ENCODE measurements at regions not wholly inside any gene's neighbourhood (a gene's known extent, or its start where the extent isn't known, plus 50 kb on each side); places are given as distances from the start of the nearest gene placed in this dataset.

GRCh38 chr11:111444040-111444439 is 65.0 kb upstream of the POU2AF1 start:
- TF ChIP-seq CTCF (IDR thresholded peaks at IDR 0.05; ENCODE audit: partially characterized antibody, unreplicated experiment), result no peak
- no peak for DNase-seq
- Mint-ChIP-seq H3K4me1 (ENCODE audit: low read depth, unreplicated experiment) (peaks cover 14% of the 10 kb centered on the region), H3K27ac (ENCODE audit: unreplicated experiment) (no peak overlapping the region), H3K4me3 (ENCODE audit: unreplicated experiment) (no peak overlapping the region), H3K27me3 (ENCODE audit: unreplicated experiment) (peaks cover 6% of the 10 kb centered on the region), H3K36me3 (ENCODE audit: unreplicated experiment) (no peaks in the 10 kb centered on the region), H3K9me3 (ENCODE audit: unreplicated experiment) (peaks cover 6% of the 10 kb centered on the region)

- H3K4me3 Mint-ChIP-seq (ENCODE audit: unreplicated experiment), result no peak overlapping the region
- peaks cover 14% of the 10 kb centered on the region for H3K4me1 Mint-ChIP-seq (ENCODE audit: low read depth, unreplicated experiment)
- H3K36me3 Mint-ChIP-seq (ENCODE audit: unreplicated experiment), result no peaks in the 10 kb centered on the region
- H3K27ac Mint-ChIP-seq (ENCODE audit: unreplicated experiment), result no peak overlapping the region
- H3K27me3 Mint-ChIP-seq (ENCODE audit: unreplicated experiment), result peaks cover 4% of the 10 kb centered on the region
- no peak for DNase-seq
- no peak for TF ChIP-seq CTCF (IDR thresholded peaks at IDR 0.05; ENCODE audit: partially characterized antibody, unreplicated experiment)
- peaks cover 6% of the 10 kb centered on the region for H3K9me3 Mint-ChIP-seq (ENCODE audit: unreplicated experiment)
Measured at GRCh38 chr11:111443640-111444039, 64.6 kb upstream of the POU2AF1 start.

- Mint-ChIP-seq H3K27ac (ENCODE audit: unreplicated experiment) (no peak overlapping the region), H3K27me3 (ENCODE audit: unreplicated experiment) (peaks cover 4% of the 10 kb centered on the region), H3K9me3 (ENCODE audit: unreplicated experiment) (peaks cover 7% of the 10 kb centered on the region), H3K36me3 (ENCODE audit: unreplicated experiment) (no peaks in the 10 kb centered on the region), H3K4me1 (ENCODE audit: low read depth, unreplicated experiment) (peaks cover 14% of the 10 kb centered on the region), H3K4me3 (ENCODE audit: unreplicated experiment) (no peak overlapping the region)
- TF ChIP-seq CTCF (IDR thresholded peaks at IDR 0.05; ENCODE audit: partially characterized antibody, unreplicated experiment), result no peak
- DNase-seq, result no peak
Measured at GRCh38 chr11:111443032-111443431, 64.0 kb upstream of the POU2AF1 start.

GRCh38 chr11:111441443-111441842 is 62.4 kb upstream of the POU2AF1 start:
- Mint-ChIP-seq H3K27me3 (ENCODE audit: unreplicated experiment) (peaks cover 1% of the 10 kb centered on the region), H3K27ac (ENCODE audit: unreplicated experiment) (no peak overlapping the region), H3K9me3 (ENCODE audit: unreplicated experiment) (peaks cover 7% of the 10 kb centered on the region), H3K36me3 (ENCODE audit: unreplicated experiment) (no peaks in the 10 kb centered on the region), H3K4me3 (ENCODE audit: unreplicated experiment) (no peak overlapping the region), H3K4me1 (ENCODE audit: low read depth, unreplicated experiment) (peaks cover 14% of the 10 kb centered on the region)
- TF ChIP-seq CTCF (IDR thresholded peaks at IDR 0.05; ENCODE audit: partially characterized antibody, unreplicated experiment), result no peak
- DNase-seq, result no peak

- no peak for TF ChIP-seq CTCF (IDR thresholded peaks at IDR 0.05; ENCODE audit: partially characterized antibody, unreplicated experiment)
- no peak for DNase-seq
- Mint-ChIP-seq H3K27me3 (ENCODE audit: unreplicated experiment) (peaks cover 1% of the 10 kb centered on the region), H3K27ac (ENCODE audit: unreplicated experiment) (no peak overlapping the region), H3K9me3 (ENCODE audit: unreplicated experiment) (peaks cover 7% of the 10 kb centered on the region), H3K4me1 (ENCODE audit: low read depth, unreplicated experiment) (peaks cover 16% of the 10 kb centered on the region), H3K36me3 (ENCODE audit: unreplicated experiment) (no peaks in the 10 kb centered on the region), H3K4me3 (ENCODE audit: unreplicated experiment) (no peak overlapping the region)
Measured at GRCh38 chr11:111440416-111441205, 61.5 kb upstream of the POU2AF1 start.
